Common myeloid progenitor, CD34-positive (primary cell): ENCODE measurements at regions not wholly inside any gene's neighbourhood (a gene's known extent, or its start where the extent isn't known, plus 50 kb on each side); places are given as distances from the start of the nearest gene placed in this dataset.

Experiments used
- CTCF ChIA-PET: fragments of 350-600 bp; sonication (Branson Sonifier 250); formaldehyde crosslinking; loops from one replicate; lab custom pipeline; 2021; ENCODE audit warnings: antibody characterized with exemption; lab: Charles Lee
- POLR2A ChIA-PET: fragments of 350-600 bp; sonication (Branson Sonifier 250); formaldehyde crosslinking; loops from one replicate; lab custom pipeline; 2021; ENCODE audit warnings: antibody characterized with exemption; lab: Charles Lee
- DNase-seq, 3 donors: peaks; one replicate each; pipeline versions ENCODE4 v3.0.0 to v3.0.0-alpha.2; 2013
- H3K27ac ChIP-seq, 2 experiments: 1 replicate in 1 of 2; 2 replicates in 1 of 2; pipeline ENCODE4 v1.7.0; 2013; ENCODE audit warnings: inconsistent platforms in 2 of 2, low read length in 2 of 2, mild to moderate bottlenecking in 2 of 2, low read depth in 1 of 2, moderate library complexity in 1 of 2; ENCODE audit not compliant: severe bottlenecking in 2 of 2, insufficient read depth in 1 of 2, poor library complexity in 1 of 2
- H3K27me3 ChIP-seq, 5 experiments: replicated peaks in 2 of 5; 1 replicate in 3 of 5; 2 replicates in 2 of 5; pipeline versions ENCODE4 v1.6.1 to v1.7.0; 2013; ENCODE audit warnings: low read length in 4 of 5, mild to moderate bottlenecking in 2 of 5, moderate library complexity in 2 of 5, inconsistent platforms in 1 of 5; ENCODE audit not compliant: insufficient read depth in 5 of 5, control insufficient read depth in 4 of 5
- H3K36me3 ChIP-seq, 4 experiments: 1 replicate in 2 of 4; 2 replicates in 2 of 4; pipeline versions ENCODE4 v1.6.1 to v1.7.0; 2013; ENCODE audit warnings: low read length in 3 of 4, control low read depth in 1 of 4, mild to moderate bottlenecking in 1 of 4; ENCODE audit not compliant: control insufficient read depth in 4 of 4, insufficient read depth in 4 of 4
- H3K4me1 ChIP-seq, 4 experiments: 1 replicate in 3 of 4; 2 replicates in 1 of 4; pipeline versions ENCODE4 v1.6.1 to v1.7.1; 2013; ENCODE audit warnings: low read length in 3 of 4, mild to moderate bottlenecking in 3 of 4, control low read depth in 1 of 4, inconsistent platforms in 1 of 4, moderate library complexity in 1 of 4; ENCODE audit not compliant: control insufficient read depth in 4 of 4, insufficient read depth in 4 of 4; ENCODE audit errors: control extremely low read depth in 1 of 4
- H3K4me3 ChIP-seq, 7 experiments: 1 replicate in 4 of 7; 2 replicates in 3 of 7; pipeline versions ENCODE4 v1.5.1 to v1.7.0; 2013; ENCODE audit warnings: mild to moderate bottlenecking in 7 of 7, low read length in 6 of 7, moderate library complexity in 6 of 7, inconsistent platforms in 2 of 7, low read depth in 2 of 7, control low read depth in 1 of 7; ENCODE audit not compliant: insufficient read depth in 4 of 7, control insufficient read depth in 1 of 7; ENCODE audit errors: extremely low read depth in 1 of 7
- H3K9me3 ChIP-seq, 5 experiments: 1 replicate in 4 of 5; 2 replicates in 1 of 5; pipeline versions ENCODE4 v1.6.1 to v1.7.1; 2013; ENCODE audit warnings: low read length in 4 of 5, mild to moderate bottlenecking in 2 of 5, inconsistent platforms in 1 of 5, low read depth in 1 of 5, moderate library complexity in 1 of 5; ENCODE audit not compliant: control insufficient read depth in 4 of 5, insufficient read depth in 2 of 5; ENCODE audit errors: control extremely low read depth in 1 of 5
- WGBS: methylation state at CpG from one replicate; pipeline ENCODE4 v1.1.5; 2013; ENCODE audit not compliant: insufficient coverage; 5-methylcytosine and 5-hydroxymethylcytosine counted together

DNA sequence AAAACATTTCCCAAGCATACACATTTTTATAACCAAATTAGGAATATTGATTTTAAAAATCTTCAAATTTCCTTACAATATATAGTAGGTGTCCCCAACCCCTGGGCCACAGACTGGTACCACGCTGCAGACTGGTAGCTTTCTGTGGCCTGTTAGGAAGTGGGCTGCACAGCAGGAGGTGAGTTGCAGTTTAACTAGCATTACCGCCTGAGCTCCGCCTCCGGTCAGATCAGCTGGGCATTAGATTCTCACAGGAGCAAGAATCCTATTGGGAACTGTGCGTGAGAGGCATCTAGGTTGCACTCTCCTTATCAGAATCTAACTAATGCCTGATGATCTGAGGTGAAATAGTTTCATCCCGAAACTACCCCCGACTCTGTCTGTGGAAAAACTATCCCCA, 62.1 kb downstream of the ZWINT start:
- Histone ChIP-seq H3K36me3 (no peaks in the 10 kb centered on the region), H3K27me3 (no peaks in the 10 kb centered on the region), H3K4me3 (no peak overlapping the region), H3K4me1 (no peaks in the 10 kb centered on the region), H3K27ac (no peak overlapping the region), H3K9me3 (no peaks in the 10 kb centered on the region)
- 94% methylated on average over 4 of the region's 7 CpGs for WGBS
- CTCF ChIA-PET, result interaction anchor here (0.9 kb wide), 1 partner anchor 13 kb away, joined by 3 read pairs; no protein-coding TSS in a partner anchor
- POLR2A ChIA-PET, result no interaction called here
- no peak for DNase-seq

DNA sequence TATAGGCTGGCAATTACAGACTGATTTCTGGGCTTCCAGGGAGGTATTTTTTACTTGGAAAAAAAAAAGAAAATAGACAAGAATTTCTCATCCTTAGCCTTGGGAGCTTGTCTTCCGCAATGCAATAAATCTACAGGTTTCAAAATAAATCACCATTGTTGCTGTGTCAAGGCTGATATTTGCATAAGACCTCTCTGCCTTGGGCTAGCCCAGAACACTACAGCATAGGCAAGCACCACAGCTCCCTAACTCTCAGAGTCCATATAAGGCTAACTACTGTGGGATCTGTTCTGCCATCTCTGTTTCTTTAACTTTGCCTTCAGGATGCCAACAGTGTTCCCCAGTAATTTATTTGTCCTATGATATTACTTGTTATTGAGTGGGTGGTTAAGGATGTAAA, 64.4 kb downstream of the ZWINT start:
- Histone ChIP-seq H3K4me1 (no peaks in the 10 kb centered on the region), H3K36me3 (no peaks in the 10 kb centered on the region), H3K27me3 (no peaks in the 10 kb centered on the region), H3K9me3 (no peaks in the 10 kb centered on the region), H3K4me3 (no peak overlapping the region), H3K27ac (no peak overlapping the region)
- ChIA-PET POLR2A (no interaction called here), CTCF (no interaction called here)
- 86% methylated on average over 1 of the region's 1 CpG for WGBS
- DNase-seq, result no peak

DNA sequence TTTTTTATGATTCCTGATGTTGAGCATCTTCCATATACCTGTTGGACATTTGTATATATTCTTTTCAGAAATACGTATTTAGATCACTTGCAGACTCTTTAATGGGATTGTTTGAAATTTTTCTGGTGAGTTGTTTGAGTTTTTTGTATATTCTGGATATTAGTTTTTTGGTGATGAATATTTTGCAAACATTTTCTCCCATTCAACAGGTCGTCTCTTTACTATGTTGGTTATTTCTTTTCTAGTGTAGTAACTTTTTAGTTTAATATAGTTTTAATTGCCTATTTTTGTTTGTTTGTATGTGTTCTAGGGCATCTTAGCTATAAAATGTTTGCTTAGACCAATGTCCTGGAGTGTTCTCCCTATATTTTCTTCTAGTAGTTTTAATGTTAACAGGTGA, 72.7 kb downstream of the ZWINT start:
- Histone ChIP-seq H3K27ac (no peak overlapping the region), H3K4me3 (no peak overlapping the region), H3K4me1 (no peaks in the 10 kb centered on the region), H3K36me3 (no peaks in the 10 kb centered on the region), H3K9me3 (no peaks in the 10 kb centered on the region), H3K27me3 (no peaks in the 10 kb centered on the region)
- POLR2A ChIA-PET, result no interaction called here
- CTCF ChIA-PET, result no interaction called here
- WGBS, result no CpG with 5 or more reads among the region's 2 CpGs
- DNase-seq, result no peak

DNA sequence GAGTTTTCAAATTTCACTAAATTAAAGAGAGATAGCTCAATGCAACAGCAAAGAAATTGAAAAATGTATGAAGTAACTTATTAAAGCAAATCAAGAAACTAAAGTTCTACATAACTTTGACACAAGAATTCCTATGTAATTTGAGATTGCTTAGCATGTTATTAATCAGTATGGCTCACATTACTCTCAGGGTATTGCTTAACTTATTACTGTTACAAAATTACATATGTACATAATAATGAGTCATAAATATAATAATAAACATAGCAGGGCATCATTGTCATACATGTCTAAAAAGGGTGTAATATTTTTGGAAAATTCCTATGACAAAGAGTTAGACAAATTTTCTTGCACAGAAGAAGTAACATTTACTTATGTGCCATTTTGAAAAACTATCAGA, 75.0 kb downstream of the ZWINT start:
- POLR2A ChIA-PET, result no interaction called here

DNA sequence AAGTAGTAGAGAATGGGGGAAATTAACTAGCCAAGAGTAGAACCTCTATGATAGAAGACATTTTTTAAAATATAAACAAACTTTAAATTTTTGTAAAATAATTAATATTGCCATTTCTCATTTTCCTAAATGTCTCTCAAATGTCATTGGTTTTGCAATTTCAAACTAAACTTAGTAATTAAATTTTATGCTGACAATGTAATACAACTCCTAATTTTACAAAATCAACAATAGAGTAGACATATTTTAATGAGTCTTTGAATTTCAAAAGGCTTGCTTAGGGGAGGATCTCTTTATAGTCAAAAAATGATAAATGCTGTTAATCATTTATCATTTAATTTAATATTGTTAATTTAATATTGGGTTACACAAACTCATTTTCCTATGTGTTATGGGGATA, 81.8 kb downstream of the ZWINT start:
- Histone ChIP-seq H3K9me3 (no peaks in the 10 kb centered on the region), H3K27ac (no peak overlapping the region), H3K4me3 (no peak overlapping the region), H3K4me1 (no peaks in the 10 kb centered on the region), H3K36me3 (no peaks in the 10 kb centered on the region), H3K27me3 (no peaks in the 10 kb centered on the region)
- no peak for DNase-seq
- POLR2A ChIA-PET, result no interaction called here
- CTCF ChIA-PET, result no interaction called here

More for the DNA sequence above, 75.0 kb downstream of the ZWINT start:
- no peaks in the 10 kb centered on the region for H3K27me3 ChIP-seq
- no peak for DNase-seq
- no peak overlapping the region for H3K4me3 ChIP-seq
- no peaks in the 10 kb centered on the region for H3K9me3 ChIP-seq
- H3K36me3 ChIP-seq, result no peaks in the 10 kb centered on the region
- H3K27ac ChIP-seq, result no peak overlapping the region
- H3K4me1 ChIP-seq, result no peaks in the 10 kb centered on the region
- CTCF ChIA-PET, result interaction anchor here (1.0 kb wide), 1 partner anchor 12 kb away, joined by 3 read pairs; no protein-coding TSS in a partner anchor

DNA sequence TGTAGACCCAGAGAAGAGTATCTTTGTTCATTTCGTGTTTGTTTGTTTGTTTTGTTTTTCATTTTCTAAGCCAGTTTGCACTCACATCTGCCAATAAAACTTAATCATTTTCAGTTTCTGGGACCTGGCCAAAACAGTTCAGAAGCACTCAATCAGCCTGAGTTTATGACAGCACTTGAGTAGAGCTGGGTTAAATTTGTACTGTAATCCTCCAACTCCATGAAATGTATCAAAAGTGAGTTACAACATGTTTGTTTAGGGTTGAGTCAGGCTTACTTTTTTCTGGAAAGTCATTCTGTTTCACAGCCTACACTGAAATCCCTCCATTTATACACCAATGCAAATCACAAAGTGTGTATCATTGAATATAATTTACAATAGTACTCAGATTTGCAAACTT, 91.9 kb downstream of the ZWINT start:
- no CpG with 5 or more reads among the region's 1 CpG for WGBS
- no peak overlapping the region for H3K27ac ChIP-seq
- no peak overlapping the region for H3K4me3 ChIP-seq
- POLR2A ChIA-PET, result no interaction called here
- CTCF ChIA-PET, result no interaction called here
- no peaks in the 10 kb centered on the region for H3K27me3 ChIP-seq
- no peaks in the 10 kb centered on the region for H3K36me3 ChIP-seq
- no peaks in the 10 kb centered on the region for H3K9me3 ChIP-seq
- H3K4me1 ChIP-seq, result no peaks in the 10 kb centered on the region
- DNase-seq, result no peak

DNA sequence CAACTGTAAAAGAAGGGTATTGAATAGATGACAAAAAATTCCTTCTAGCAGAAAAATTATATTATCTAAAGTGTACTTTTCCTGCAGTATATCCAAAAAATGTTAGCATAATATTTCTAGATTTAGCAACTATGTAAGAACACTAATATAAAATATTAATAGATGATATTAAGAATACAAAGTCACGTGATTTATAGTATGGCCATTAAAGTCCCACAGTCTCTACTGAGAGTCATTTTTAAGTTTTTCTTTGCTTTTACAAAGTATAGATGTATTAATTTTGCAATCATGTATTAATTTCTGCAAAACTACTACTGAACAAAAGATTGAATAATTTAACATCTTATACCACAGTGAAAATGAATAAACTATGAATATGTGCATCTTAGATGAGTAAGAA, 94.9 kb downstream of the ZWINT start:
- Histone ChIP-seq H3K36me3 (no peaks in the 10 kb centered on the region), H3K27ac (no peak overlapping the region), H3K4me3 (no peak overlapping the region), H3K4me1 (no peaks in the 10 kb centered on the region), H3K27me3 (no peaks in the 10 kb centered on the region), H3K9me3 (no peaks in the 10 kb centered on the region)
- no CpG with 5 or more reads among the region's 1 CpG for whole genome bisulfite sequencing
- CTCF ChIA-PET, result no interaction called here
- POLR2A ChIA-PET, result no interaction called here
- no peak for DNase-seq
